ENCODE measurements at regions not wholly inside any gene's neighbourhood (a gene's known extent, or its start where the extent isn't known, plus 50 kb on each side); places are given as distances from the start of the nearest gene placed in this dataset.
"Not testable (repeated sequence)": the region's sequence is repeated elsewhere in the genome, so short reads cannot be mapped to it uniquely, and the experiment has no call there.

- not testable (repeated sequence) for DNase-seq
These were observed 142.0 kb upstream of the TBL1XR1 start for GRCh38 chr3:177339220-177339703.

- DNase-seq, result peak; percentile 39
These were observed 143.1 kb upstream of the TBL1XR1 start for GRCh38 chr3:177340243-177340830.

- DNase-seq, result no peak
These were observed 144.6 kb upstream of the TBL1XR1 start for GRCh38 chr3:177341736-177342419.

GRCh38 chr3:177343122-177343625, 145.9 kb upstream of the TBL1XR1 start:
- DNase-seq, result no peak

GRCh38 chr3:177345049-177345972, 148.0 kb upstream of the TBL1XR1 start:
- DNase-seq, result peak; percentile 84

GRCh38 chr3:177345973-177346503, 148.8 kb upstream of the TBL1XR1 start:
- peak; percentile 32 for DNase-seq

- no peak for DNase-seq
These were observed 149.6 kb upstream of the TBL1XR1 start for GRCh38 chr3:177346878-177347277.

GRCh38 chr3:177347611-177348010, 150.3 kb upstream of the TBL1XR1 start:
- DNase-seq, result no peak

- DNase-seq, result peak; percentile 41
These were observed 151.7 kb upstream of the TBL1XR1 start for GRCh38 chr3:177348974-177349373.

- peak; percentile 76 for DNase-seq
These were observed 152.1 kb upstream of the TBL1XR1 start for GRCh38 chr3:177349384-177349783.

- DNase-seq, result no peak
These were observed 152.8 kb upstream of the TBL1XR1 start for GRCh38 chr3:177350121-177350520.

GRCh38 chr3:177351206-177351605, 153.9 kb upstream of the TBL1XR1 start:
- DNase-seq, result no peak

GRCh38 chr3:177351757-177352158, 154.5 kb upstream of the TBL1XR1 start:
- DNase-seq, result no peak

GRCh38 chr3:177352424-177352823, 155.1 kb upstream of the TBL1XR1 start:
- DNase-seq, result no peak

- no peak for DNase-seq
These were observed 155.9 kb upstream of the TBL1XR1 start for GRCh38 chr3:177353140-177353539.

GRCh38 chr3:177353879-177354278, 156.6 kb upstream of the TBL1XR1 start:
- not testable (repeated sequence) for DNase-seq

GRCh38 chr3:177354466-177354865, 157.2 kb upstream of the TBL1XR1 start:
- DNase-seq, result no peak

- no peak for DNase-seq
These were observed 158.8 kb upstream of the TBL1XR1 start for GRCh38 chr3:177356113-177356512.

GRCh38 chr3:177356952-177357351, 159.7 kb upstream of the TBL1XR1 start:
- DNase-seq, result no peak

- DNase-seq, result peak; percentile 51
These were observed 160.2 kb upstream of the TBL1XR1 start for GRCh38 chr3:177357352-177358090.

GRCh38 chr3:177358091-177358976, 161.1 kb upstream of the TBL1XR1 start:
- peak; percentile 70 for DNase-seq

Data from NCI-H82 (cell line).